CD4-positive, alpha-beta memory T cell (primary cell): ENCODE measurements at regions not wholly inside any gene's neighbourhood (a gene's known extent, or its start where the extent isn't known, plus 50 kb on each side); places are given as distances from the start of the nearest gene placed in this dataset.

ENCODE experiments used
- CTCF ChIA-PET: fragments of 350-600 bp; sonication (Branson Sonifier 250); formaldehyde crosslinking; loops from one replicate; lab custom pipeline; 2021; ENCODE audit warnings: inconsistent platforms; ENCODE audit not compliant: partially characterized antibody; lab: Charles Lee
- POLR2A ChIA-PET: fragments of 350-600 bp; sonication (Branson Sonifier 250); formaldehyde crosslinking; loops from one replicate; lab custom pipeline; 2021; ENCODE audit not compliant: partially characterized antibody; lab: Charles Lee
- DNase-seq, 5 donors: peaks; one replicate each; pipeline versions ENCODE4 v3.0.0 to v3.0.0-alpha.2; 2020 to 2022; ENCODE audit warnings: mixed read lengths in 1 of 5
- H3K27ac ChIP-seq: one replicate; pipeline ENCODE4 v1.7.0; 2013; ENCODE audit warnings: low read depth, low read length
- H3K27me3 ChIP-seq: 2 replicates; pipeline ENCODE4 v1.7.0; 2013; ENCODE audit warnings: mild to moderate bottlenecking, low read length, moderate library complexity; ENCODE audit not compliant: insufficient read depth
- H3K36me3 ChIP-seq: 2 replicates; pipeline ENCODE4 v1.7.0; 2013; ENCODE audit warnings: mild to moderate bottlenecking, low read length, moderate library complexity; ENCODE audit not compliant: insufficient read depth
- H3K4me1 ChIP-seq: 2 replicates; pipeline ENCODE4 v1.7.0; 2013; ENCODE audit warnings: mild to moderate bottlenecking, low read length, moderate library complexity; ENCODE audit not compliant: insufficient read depth
- H3K4me3 ChIP-seq, 2 donors: one replicate each; pipeline ENCODE4 v1.7.0; 2013; ENCODE audit warnings: low read length in 2 of 2, mild to moderate bottlenecking in 1 of 2
- H3K9me3 ChIP-seq, 2 donors: one replicate each; pipeline ENCODE4 v1.7.0; 2013; ENCODE audit warnings: low read length in 2 of 2, control low read depth in 1 of 2; ENCODE audit not compliant: control insufficient read depth in 1 of 2
- H3K27ac Mint-ChIP-seq, 7 donors: one replicate each; pipeline ENCODE4 v1.8.0; 2020 to 2021; ENCODE audit warnings: mixed read lengths in 7 of 7, mild to moderate bottlenecking in 6 of 7, inconsistent platforms in 3 of 7, moderate library complexity in 3 of 7
- H3K27me3 Mint-ChIP-seq, 2 donors: one replicate each; pipeline ENCODE4 v1.8.0; 2020 to 2021; ENCODE audit warnings: mixed read lengths in 2 of 2
- H3K36me3 Mint-ChIP-seq, 2 donors: one replicate each; pipeline ENCODE4 v1.8.0; 2020 to 2021; ENCODE audit warnings: mixed read lengths in 2 of 2, inconsistent platforms in 1 of 2, mild to moderate bottlenecking in 1 of 2
- H3K4me1 Mint-ChIP-seq, 4 donors: one replicate each; pipeline ENCODE4 v1.8.0; 2020 to 2021; ENCODE audit warnings: mixed read lengths in 4 of 4, mild to moderate bottlenecking in 1 of 4
- H3K4me3 Mint-ChIP-seq, 8 donors: one replicate each; pipeline ENCODE4 v1.8.0; 2020 to 2021; ENCODE audit warnings: mixed read lengths in 8 of 8, mild to moderate bottlenecking in 7 of 8, moderate library complexity in 6 of 8, inconsistent platforms in 3 of 8
- H3K9me3 Mint-ChIP-seq, 8 donors: one replicate each; pipeline ENCODE4 v1.8.0; 2020 to 2021; ENCODE audit warnings: mixed read lengths in 8 of 8, mild to moderate bottlenecking in 5 of 8, inconsistent platforms in 3 of 8, moderate library complexity in 1 of 8
- intact Hi-C: fragments of 100-400 bp; cut with micrococcal nuclease; formaldehyde crosslinking; loops from one replicate; pipeline ENCODE4 v1.15.1; 2023

GRCh38 chr15:68518046-68518445 lies 60.7 kb upstream of the CORO2B start:
- Histone ChIP-seq H3K27me3 (no peaks in the 10 kb centered on the region), H3K4me3 (no peak overlapping the region), H3K9me3 (no peaks in the 10 kb centered on the region), H3K4me1 (no peaks in the 10 kb centered on the region), H3K36me3 (no peaks in the 10 kb centered on the region), H3K27ac (no peak overlapping the region)
- H3K27ac Mint-ChIP-seq = no peak overlapping the region
- ChIA-PET CTCF (no interaction called here), POLR2A (no interaction called here)
- no peaks in the 10 kb centered on the region for H3K4me1 Mint-ChIP-seq
- no peak for DNase-seq
- no peak overlapping the region for H3K4me3 Mint-ChIP-seq
- no peaks in the 10 kb centered on the region for H3K36me3 Mint-ChIP-seq
- H3K27me3 Mint-ChIP-seq = peaks cover 9 to 11% of the 10 kb centered on the region in 2 donors
- intact Hi-C loops = no loop called here
- peaks cover 0 to 9% (median 6%) of the 10 kb centered on the region in 8 donors for H3K9me3 Mint-ChIP-seq

- Mint-ChIP-seq H3K4me3 (no peak overlapping the region), H3K27ac (no peak overlapping the region), H3K9me3 (peaks cover 0 to 4% (median 0%) of the 10 kb centered on the region in 8 donors), H3K27me3 (peaks cover 12 to 13% of the 10 kb centered on the region in 2 donors), H3K4me1 (no peaks in the 10 kb centered on the region), H3K36me3 (no peaks in the 10 kb centered on the region)
- Histone ChIP-seq H3K27ac (no peak overlapping the region), H3K9me3 (no peaks in the 10 kb centered on the region), H3K4me3 (no peak overlapping the region), H3K4me1 (no peaks in the 10 kb centered on the region), H3K36me3 (no peaks in the 10 kb centered on the region), H3K27me3 (no peaks in the 10 kb centered on the region)
- ChIA-PET POLR2A (no interaction called here), CTCF (interaction anchor here (1.4 kb wide), 1 partner anchor 35 kb away, joined by 3 read pairs; no protein-coding TSS in a partner anchor)
- DNase-seq = no peak
- intact Hi-C loops = no loop called here
These were observed 59.9 kb upstream of the CORO2B start for GRCh38 chr15:68518785-68519430.

GRCh38 chr15:68524753-68525584 lies 53.8 kb upstream of the CORO2B start:
- intact Hi-C loops = no loop called here
- POLR2A ChIA-PET = no interaction called here
- Histone ChIP-seq H3K27me3 (peaks cover 3% of the 10 kb centered on the region), H3K4me3 (no peak overlapping the region), H3K36me3 (no peaks in the 10 kb centered on the region), H3K27ac (no peak overlapping the region), H3K9me3 (no peaks in the 10 kb centered on the region), H3K4me1 (peaks cover 10% of the 10 kb centered on the region)
- DNase-seq = no peak
- no peak overlapping the region for H3K4me3 Mint-ChIP-seq
- no peak overlapping the region for H3K27ac Mint-ChIP-seq
- peaks cover 5 to 16% (median 10%) of the 10 kb centered on the region in 4 donors for H3K4me1 Mint-ChIP-seq
- CTCF ChIA-PET = no interaction called here
- no peaks in the 10 kb centered on the region for H3K36me3 Mint-ChIP-seq
- peaks cover 10 to 13% of the 10 kb centered on the region in 2 donors for H3K27me3 Mint-ChIP-seq
- peaks cover 0 to 3% (median 0%) of the 10 kb centered on the region in 8 donors for H3K9me3 Mint-ChIP-seq

- DNase-seq = no peak
- intact Hi-C loops = no loop called here
- Histone ChIP-seq H3K36me3 (no peaks in the 10 kb centered on the region), H3K27ac (no peak overlapping the region), H3K4me1 (peaks cover 10% of the 10 kb centered on the region), H3K27me3 (peaks cover 3% of the 10 kb centered on the region), H3K9me3 (no peaks in the 10 kb centered on the region), H3K4me3 (no peak overlapping the region)
- peaks cover 5 to 16% (median 10%) of the 10 kb centered on the region in 4 donors for H3K4me1 Mint-ChIP-seq
- no peak overlapping the region for H3K27ac Mint-ChIP-seq
- no peak overlapping the region for H3K4me3 Mint-ChIP-seq
- H3K27me3 Mint-ChIP-seq = peaks cover 10 to 13% of the 10 kb centered on the region in 2 donors
- POLR2A ChIA-PET = no interaction called here
- CTCF ChIA-PET = interaction anchor here (0.8 to 1.2 kb wide), 2 partner anchors 24 to 350 kb away, joined by 3 to 5 read pairs; no protein-coding TSS in a partner anchor
- peaks cover 0 to 7% (median 2%) of the 10 kb centered on the region in 8 donors for H3K9me3 Mint-ChIP-seq
- H3K36me3 Mint-ChIP-seq = no peaks in the 10 kb centered on the region
These were observed 53.0 kb upstream of the CORO2B start for GRCh38 chr15:68525815-68526214.

- Histone ChIP-seq H3K27me3 (peaks cover 3% of the 10 kb centered on the region), H3K9me3 (no peaks in the 10 kb centered on the region), H3K36me3 (no peaks in the 10 kb centered on the region), H3K4me1 (peaks cover 10% of the 10 kb centered on the region), H3K4me3 (no peak overlapping the region), H3K27ac (no peak overlapping the region)
- H3K27ac Mint-ChIP-seq = no peak overlapping the region
- H3K9me3 Mint-ChIP-seq = peaks cover 0 to 11% (median 6%) of the 10 kb centered on the region in 8 donors
- H3K36me3 Mint-ChIP-seq = no peaks in the 10 kb centered on the region
- H3K4me3 Mint-ChIP-seq = no peak overlapping the region
- intact Hi-C loops = no loop called here
- ChIA-PET POLR2A (no interaction called here), CTCF (interaction anchor here (0.8 to 1.2 kb wide), 2 partner anchors 24 to 349 kb away, joined by 3 to 5 read pairs; no protein-coding TSS in a partner anchor)
- no peak for DNase-seq
- H3K27me3 Mint-ChIP-seq = peaks cover 10 to 11% of the 10 kb centered on the region in 2 donors
- peaks cover 5 to 16% (median 10%) of the 10 kb centered on the region in 4 donors for H3K4me1 Mint-ChIP-seq
These were observed 52.5 kb upstream of the CORO2B start for GRCh38 chr15:68526269-68526668.

- H3K36me3 ChIP-seq = no peaks in the 10 kb centered on the region
- no peak overlapping the region for H3K4me3 Mint-ChIP-seq
- peaks cover 10% of the 10 kb centered on the region for H3K4me1 ChIP-seq
- H3K4me3 ChIP-seq = no peak overlapping the region
- peaks cover 10 to 11% of the 10 kb centered on the region in 2 donors for H3K27me3 Mint-ChIP-seq
- no peaks in the 10 kb centered on the region for H3K36me3 Mint-ChIP-seq
- intact Hi-C loops = no loop called here
- H3K4me1 Mint-ChIP-seq = peaks cover 5 to 16% (median 10%) of the 10 kb centered on the region in 4 donors
- no peaks in the 10 kb centered on the region for H3K9me3 ChIP-seq
- ChIA-PET CTCF (interaction anchor here (1.2 kb wide), 1 partner anchor 23 kb away, joined by 5 read pairs; no protein-coding TSS in a partner anchor), POLR2A (no interaction called here)
- peak overlapping the region in 1 of 7 donors; percentile 33 for H3K27ac Mint-ChIP-seq
- DNase-seq = no peak
- peaks cover 3% of the 10 kb centered on the region for H3K27me3 ChIP-seq
- H3K9me3 Mint-ChIP-seq = peaks cover 0 to 13% (median 10%) of the 10 kb centered on the region in 8 donors
- no peak overlapping the region for H3K27ac ChIP-seq
These were observed 52.0 kb upstream of the CORO2B start for GRCh38 chr15:68526784-68527183.
